HCT116 (cell line): ENCODE measurements at regions not wholly inside any gene's neighbourhood (a gene's known extent, or its start where the extent isn't known, plus 50 kb on each side); places are given as distances from the start of the nearest gene placed in this dataset.

Experiments used
- ATAC-seq: fragments of 200-7000 bp; cut with Tn5 transposase; 2 replicates; pipeline ENCODE4 v1.9.1; 2020; ENCODE audit warnings: mild to moderate bottlenecking, moderate library complexity
- BruUV-seq: library from RNA; stranded (reverse); fragments of 400-500 nt; replicated peaks from 2 replicates; lab custom pipeline; 2021; lab: Mats Ljungman, UMichigan
- CTCF ChIA-PET: fragments of 300-600 bp; sonication (Branson Sonifier 250); formaldehyde crosslinking; loops from one replicate; lab custom pipeline; 2021; ENCODE audit warnings: antibody characterized with exemption; lab: Charles Lee
- POLR2A ChIA-PET: fragments of 300-600, 350-600 bp; sonication (Branson Sonifier 250); formaldehyde crosslinking; loops from one replicate; lab custom pipeline; 2021; ENCODE audit warnings: antibody characterized with exemption; lab: Charles Lee
- RAD21 ChIA-PET, 2 experiments: fragments of 300-600 bp; sonication (Branson Sonifier 250); formaldehyde crosslinking; loops; one replicate each; lab custom pipeline; 2023; ENCODE audit warnings: low total read pairs in 2 of 2; ENCODE audit not compliant: uncharacterized antibody in 2 of 2, unreplicated experiment in 2 of 2, low non-redundant PET in 1 of 2; lab: Charles Lee
- DNase-seq: peaks from one replicate; pipeline ENCODE4 v3.0.0-alpha.2; 2010; ENCODE audit warnings: low read depth, low spot score
- H2AFZ ChIP-seq: fragments of 200-600 bp; shearing (Covaris generic), sonication (generic); 2 replicates; pipeline ENCODE4 v1.6.1; 2017; ENCODE audit warnings: low read depth, mixed run types, mixed read lengths, antibody characterized with exemption, low read length; ENCODE audit not compliant: poor library complexity, severe bottlenecking
- H3K27ac ChIP-seq: 2 replicates; pipeline ENCODE4 v1.5.1; 2012; ENCODE audit warnings: low read depth, low read length
- H3K27me3 ChIP-seq: fragments of 200-600 bp; sonication (generic); 2 replicates; pipeline ENCODE4 v1.6.1; 2016; ENCODE audit warnings: mixed run types, low read length, mixed read lengths; ENCODE audit not compliant: insufficient read depth
- H3K36me3 ChIP-seq, 2 experiments: fragments of 200-500 bp in 1 of 2; fragments of 200-600 bp in 1 of 2; sonication (Bioruptor generic) in 1 of 2; sonication (generic) in 1 of 2; 2 replicates each; pipeline versions ENCODE4 v1.5.1 to v1.6.1; 2014 to 2016; ENCODE audit warnings: low read length in 2 of 2, inconsistent platforms in 1 of 2, mixed read lengths in 1 of 2, mixed run types in 1 of 2; ENCODE audit not compliant: insufficient read depth in 2 of 2, control insufficient read depth in 1 of 2
- H3K4me1 ChIP-seq, 2 experiments: fragments of 200-600 bp in 1 of 2; sonication (generic) in 1 of 2; 2 replicates each; pipeline versions ENCODE4 v1.5.1 to v1.6.1; 2012 to 2017; ENCODE audit warnings: low read length in 2 of 2, inconsistent platforms in 1 of 2, mild to moderate bottlenecking in 1 of 2, mixed read lengths in 1 of 2, mixed run types in 1 of 2, moderate library complexity in 1 of 2; ENCODE audit not compliant: insufficient read depth in 2 of 2, control insufficient read depth in 1 of 2
- H3K4me2 ChIP-seq: fragments of 200-600 bp; sonication (generic); 2 replicates; pipeline ENCODE4 v1.6.1; 2017; ENCODE audit warnings: mixed run types, low read length, mixed read lengths
- H3K4me3 ChIP-seq, 2 experiments: fragments of 200-600 bp in 1 of 2; sonication (generic) in 1 of 2; replicated peaks in 1 of 2; 2 replicates each; pipeline ENCODE4 v1.5.1; 2011 to 2016; ENCODE audit warnings: low read length in 2 of 2, control low read depth in 1 of 2, low read depth in 1 of 2, mild to moderate bottlenecking in 1 of 2, mixed read lengths in 1 of 2, mixed run types in 1 of 2
- H3K79me2 ChIP-seq: fragments of 200-600 bp; sonication (generic); 2 replicates; pipeline ENCODE4 v1.6.1; 2017; ENCODE audit warnings: mild to moderate bottlenecking, mixed run types, low read length, moderate library complexity, mixed read lengths; ENCODE audit not compliant: insufficient read depth
- H3K9ac ChIP-seq: fragments of 200-600 bp; sonication (generic); 2 replicates; pipeline ENCODE4 v1.6.1; 2016; ENCODE audit warnings: low read length, mixed read lengths
- H3K9me2 ChIP-seq: fragments of 200-600 bp; sonication (generic), shearing (Covaris generic); 2 replicates; pipeline ENCODE4 v1.6.1; 2017; ENCODE audit warnings: mixed run types, mild to moderate bottlenecking, moderate library complexity; ENCODE audit not compliant: insufficient read depth
- H3K9me3 ChIP-seq, 2 experiments: fragments of 200-500 bp in 1 of 2; fragments of 200-600 bp in 1 of 2; sonication (Bioruptor generic) in 1 of 2; sonication (generic) in 1 of 2; 2 replicates each; pipeline ENCODE4 v1.6.1; 2014 to 2017; ENCODE audit warnings: low read length in 2 of 2, mixed read lengths in 2 of 2, inconsistent platforms in 1 of 2, low read depth in 1 of 2, mild to moderate bottlenecking in 1 of 2, mixed run types in 1 of 2, moderate library complexity in 1 of 2; ENCODE audit not compliant: control insufficient read depth in 1 of 2, insufficient read depth in 1 of 2
- H4K20me1 ChIP-seq: fragments of 200-600 bp; sonication (generic), shearing (Covaris generic); 2 replicates; pipeline ENCODE4 v1.6.1; 2017; ENCODE audit warnings: mixed run types, mild to moderate bottlenecking, moderate library complexity; ENCODE audit not compliant: insufficient read depth
- CBX3 ChIP-seq: IDR thresholded peaks from 2 replicates; pipeline ENCODE4 v1.6.1; 2012; ENCODE audit warnings: low read depth
- CEBPB ChIP-seq: IDR thresholded peaks from 2 replicates; pipeline ENCODE4 v1.6.1; 2012; ENCODE audit warnings: low read depth
- EGR1 ChIP-seq: IDR thresholded peaks from 2 replicates; pipeline ENCODE4 v1.6.1; 2012; ENCODE audit warnings: low read depth
- EZH2phosphoT487 ChIP-seq: fragments of 200-600 bp; IDR thresholded peaks from 2 replicates; pipeline ENCODE4 v1.6.1; 2018; ENCODE audit warnings: antibody characterized with exemption, borderline replicate concordance
- FOSL1 ChIP-seq: IDR thresholded peaks from 2 replicates; pipeline ENCODE4 v1.6.1; 2012; ENCODE audit warnings: low read depth
- JUND ChIP-seq: IDR thresholded peaks from 2 replicates; pipeline ENCODE4 v1.6.1; 2012
- POLR2AphosphoS5 ChIP-seq: IDR thresholded peaks from 2 replicates; pipeline ENCODE4 v1.6.1; 2011; ENCODE audit warnings: mild to moderate bottlenecking, low read depth, low read length, moderate library complexity
- RAD21 ChIP-seq: IDR thresholded peaks from 2 replicates; pipeline ENCODE4 v1.6.1; 2012; ENCODE audit warnings: low read depth, mild to moderate bottlenecking
- SIN3A ChIP-seq: IDR thresholded peaks from 2 replicates; pipeline ENCODE4 v1.6.1; 2012; ENCODE audit warnings: low read depth
- SP1 ChIP-seq: IDR thresholded peaks from 2 replicates; pipeline ENCODE4 v1.6.1; 2012; ENCODE audit warnings: low read depth
- SRF ChIP-seq: IDR thresholded peaks from 2 replicates; pipeline ENCODE4 v1.6.1; 2012; ENCODE audit warnings: low read depth
- TCF7L2 ChIP-seq: IDR thresholded peaks from 2 replicates; pipeline ENCODE4 v1.7.0; 2011; ENCODE audit warnings: borderline replicate concordance, inconsistent platforms; ENCODE audit not compliant: insufficient read depth, insufficient read length; ENCODE audit errors: extremely low read depth
- ZFX ChIP-seq: fragments of 450-650 bp; IDR thresholded peaks from 2 replicates; pipeline ENCODE4 v1.6.1; 2017
- intact Hi-C: fragments of 100-400 bp; cut with micrococcal nuclease; formaldehyde crosslinking; loops from 2 replicates; pipeline ENCODE4 v1.10.0; 2022
- TF ChIP-seq, protein P1 (sequence below), 3 experiments: fragments of 200-600 bp in 1 of 3; sonication (generic) in 1 of 3; IDR thresholded peaks in 2 of 3; conservative IDR thresholded peaks in 1 of 3; 2 replicates each; pipeline ENCODE4 v1.5.1; 2012 to 2017; ENCODE audit warnings: low read depth in 2 of 3, low read length in 2 of 3, antibody characterized with exemption in 1 of 3, borderline replicate concordance in 1 of 3, control low read depth in 1 of 3, mild to moderate bottlenecking in 1 of 3, mixed read lengths in 1 of 3, mixed run types in 1 of 3, moderate library complexity in 1 of 3; ENCODE audit not compliant: insufficient read depth in 1 of 3
- TF ChIP-seq, protein P2 (sequence below): IDR thresholded peaks from 2 replicates; pipeline ENCODE4 v1.6.1; 2012
- TF ChIP-seq, protein P3 (sequence below): IDR thresholded peaks from 2 replicates; pipeline ENCODE4 v1.6.1; 2012

DNA sequence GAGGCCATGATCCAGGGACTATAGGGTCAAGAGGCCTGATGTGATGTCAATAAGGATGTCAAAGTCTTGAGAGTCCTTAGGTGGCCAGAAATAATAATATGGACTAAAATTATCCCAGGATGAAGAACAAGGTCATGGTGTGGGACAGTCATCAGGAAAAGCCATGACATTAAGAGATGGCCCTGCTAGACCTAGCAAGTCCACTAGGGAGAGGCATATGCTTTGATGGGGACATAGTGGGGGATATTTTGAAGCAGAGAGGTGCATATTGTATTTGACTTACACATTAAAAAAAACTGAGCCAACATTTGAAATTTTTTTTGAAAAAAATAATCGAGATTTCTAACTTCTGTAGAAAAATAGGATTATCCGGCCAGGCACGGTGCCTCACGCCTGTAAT is 53.3 kb upstream of the CXCR4 start:
- TF ChIP-seq, protein P1, sequence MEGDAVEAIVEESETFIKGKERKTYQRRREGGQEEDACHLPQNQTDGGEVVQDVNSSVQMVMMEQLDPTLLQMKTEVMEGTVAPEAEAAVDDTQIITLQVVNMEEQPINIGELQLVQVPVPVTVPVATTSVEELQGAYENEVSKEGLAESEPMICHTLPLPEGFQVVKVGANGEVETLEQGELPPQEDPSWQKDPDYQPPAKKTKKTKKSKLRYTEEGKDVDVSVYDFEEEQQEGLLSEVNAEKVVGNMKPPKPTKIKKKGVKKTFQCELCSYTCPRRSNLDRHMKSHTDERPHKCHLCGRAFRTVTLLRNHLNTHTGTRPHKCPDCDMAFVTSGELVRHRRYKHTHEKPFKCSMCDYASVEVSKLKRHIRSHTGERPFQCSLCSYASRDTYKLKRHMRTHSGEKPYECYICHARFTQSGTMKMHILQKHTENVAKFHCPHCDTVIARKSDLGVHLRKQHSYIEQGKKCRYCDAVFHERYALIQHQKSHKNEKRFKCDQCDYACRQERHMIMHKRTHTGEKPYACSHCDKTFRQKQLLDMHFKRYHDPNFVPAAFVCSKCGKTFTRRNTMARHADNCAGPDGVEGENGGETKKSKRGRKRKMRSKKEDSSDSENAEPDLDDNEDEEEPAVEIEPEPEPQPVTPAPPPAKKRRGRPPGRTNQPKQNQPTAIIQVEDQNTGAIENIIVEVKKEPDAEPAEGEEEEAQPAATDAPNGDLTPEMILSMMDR (IDR thresholded peaks at IDR 0.05 in 2 of 3, conservative IDR thresholded peaks at IDR 0.05 in 1 of 3; ENCODE audit: borderline replicate concordance in 1 of 3, insufficient read depth in 1 of 3, low read depth in 2 of 3, low read length in 2 of 3), result peak in 2 of 3 experiments; percentile 7 to 17; a peak in 1 of 6 replicates
- TF ChIP-seq CEBPB, result no peak
- TF ChIP-seq EZH2phosphoT487, result no peak
- peak; percentile 31 for TF ChIP-seq RAD21
- no peak for TF ChIP-seq TCF7L2
- no peak for TF ChIP-seq SIN3A
- no peak for TF ChIP-seq SP1
- TF ChIP-seq CBX3, result no peak
- no peak for TF ChIP-seq EGR1
- TF ChIP-seq ZFX, result no peak
- no peaks in the 10 kb centered on the region for H3K79me2 ChIP-seq
- H2AFZ ChIP-seq, result no peak overlapping the region
- no peaks in the 10 kb centered on the region for H3K4me1 ChIP-seq
- H3K9me3 ChIP-seq, result no peaks in the 10 kb centered on the region
- ChIA-PET POLR2A (no interaction called here), RAD21 (no interaction called here), CTCF (no interaction called here)
- no peak overlapping the region for H3K4me3 ChIP-seq
- no peak overlapping the region for H3K9ac ChIP-seq
- no TSS peak for BruUV-seq
- H3K4me2 ChIP-seq, result no peak overlapping the region
- H3K36me3 ChIP-seq, result no peaks in the 10 kb centered on the region
- no peaks in the 10 kb centered on the region for H3K9me2 ChIP-seq
- H4K20me1 ChIP-seq, result no peaks in the 10 kb centered on the region
- intact Hi-C loops, result no loop called here
- no peaks in the 10 kb centered on the region for H3K27me3 ChIP-seq
- DNase-seq (no peak), ATAC-seq (no peak)
- no peak overlapping the region for H3K27ac ChIP-seq

DNA sequence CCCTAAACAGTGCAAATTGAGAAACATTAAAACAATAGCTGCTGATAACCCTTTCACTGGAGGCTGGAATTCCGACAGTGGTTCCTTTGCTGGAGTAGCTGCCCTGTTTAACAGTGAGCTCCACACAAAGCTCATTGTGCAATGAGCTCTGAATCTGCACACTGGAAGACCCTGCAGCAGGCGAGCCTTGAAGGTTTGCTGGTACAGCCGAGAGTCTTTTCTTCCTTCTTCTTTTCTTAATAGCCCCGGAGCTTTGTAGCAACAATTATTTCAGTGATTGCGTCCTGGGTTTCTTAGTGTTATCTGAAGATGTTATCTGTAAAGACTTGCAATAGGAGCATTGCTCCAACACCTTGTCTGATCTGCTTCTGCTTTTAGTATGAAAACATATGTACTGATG is 50.8 kb upstream of the CXCR4 start:
- RAD21 ChIA-PET, result no interaction called here
- no TSS peak for BruUV-seq
- POLR2A ChIA-PET, result no interaction called here
- TF ChIP-seq, protein P2, sequence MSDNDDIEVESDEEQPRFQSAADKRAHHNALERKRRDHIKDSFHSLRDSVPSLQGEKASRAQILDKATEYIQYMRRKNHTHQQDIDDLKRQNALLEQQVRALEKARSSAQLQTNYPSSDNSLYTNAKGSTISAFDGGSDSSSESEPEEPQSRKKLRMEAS, result no peak
- TF ChIP-seq EZH2phosphoT487, result no peak
- no peak for TF ChIP-seq SRF
- no peak for TF ChIP-seq TCF7L2
- no peak for TF ChIP-seq JUND
- no peak for TF ChIP-seq SIN3A
- no peak for TF ChIP-seq ZFX
- no peak for TF ChIP-seq FOSL1
- TF ChIP-seq, protein P1 (IDR thresholded peaks at IDR 0.05 in 2 of 3, conservative IDR thresholded peaks at IDR 0.05 in 1 of 3; ENCODE audit: borderline replicate concordance in 1 of 3, insufficient read depth in 1 of 3, low read depth in 2 of 3, low read length in 2 of 3), result no peak
- TF ChIP-seq, protein P3, sequence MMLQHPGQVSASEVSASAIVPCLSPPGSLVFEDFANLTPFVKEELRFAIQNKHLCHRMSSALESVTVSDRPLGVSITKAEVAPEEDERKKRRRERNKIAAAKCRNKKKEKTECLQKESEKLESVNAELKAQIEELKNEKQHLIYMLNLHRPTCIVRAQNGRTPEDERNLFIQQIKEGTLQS, result no peak
- no peak for TF ChIP-seq POLR2AphosphoS5

More for the DNA sequence above, 50.8 kb upstream of the CXCR4 start:
- CTCF ChIA-PET, result no interaction called here
- Histone ChIP-seq H2AFZ (no peak overlapping the region), H3K4me1 (no peaks in the 10 kb centered on the region), H3K27ac (no peak overlapping the region), H3K4me2 (no peak overlapping the region), H3K79me2 (no peaks in the 10 kb centered on the region), H3K27me3 (no peaks in the 10 kb centered on the region), H3K4me3 (no peak overlapping the region), H3K9me2 (no peaks in the 10 kb centered on the region), H3K9ac (no peak overlapping the region), H4K20me1 (no peaks in the 10 kb centered on the region), H3K36me3 (no peaks in the 10 kb centered on the region), H3K9me3 (no peaks in the 10 kb centered on the region)
- no peak for ATAC-seq
- no peak for DNase-seq
- intact Hi-C loops, result no loop called here
